Karpas-422 (cell line): ENCODE measurements at regions not wholly inside any gene's neighbourhood (a gene's known extent, or its start where the extent isn't known, plus 50 kb on each side); places are given as distances from the start of the nearest gene placed in this dataset.
"Not testable (repeated sequence)": the region's sequence is repeated elsewhere in the genome, so short reads cannot be mapped to it uniquely, and the experiment has no call there.

Experiments
- DNase-seq: peaks from one replicate; pipeline ENCODE4 v3.0.0-alpha.2; 2015
- H2AFZ ChIP-seq: fragments of 200-600 bp; sonication (generic); 2 replicates; pipeline ENCODE4 v1.6.1; 2014; ENCODE audit warnings: antibody characterized with exemption, low read length, mixed read lengths
- H3K27ac ChIP-seq: fragments of 200-600 bp; sonication (generic); 2 replicates; pipeline ENCODE4 v1.5.1; 2014; ENCODE audit warnings: mild to moderate bottlenecking, low read length, moderate library complexity
- H3K27me3 ChIP-seq: fragments of 200-600 bp; sonication (generic); 2 replicates; pipeline ENCODE4 v1.6.1; 2014; ENCODE audit warnings: low read length, mixed read lengths
- H3K36me3 ChIP-seq: fragments of 200-600 bp; sonication (generic); 2 replicates; pipeline ENCODE4 v1.6.1; 2014; ENCODE audit warnings: low read length, mixed read lengths; ENCODE audit not compliant: insufficient read depth
- H3K4me1 ChIP-seq: fragments of 200-600 bp; sonication (generic); 2 replicates; pipeline ENCODE4 v1.6.1; 2014; ENCODE audit warnings: mild to moderate bottlenecking, low read length, mixed read lengths
- H3K4me2 ChIP-seq: fragments of 200-600 bp; sonication (generic); 2 replicates; pipeline ENCODE4 v1.6.1; 2014; ENCODE audit warnings: low read length, low read depth, mild to moderate bottlenecking; ENCODE audit not compliant: poor library complexity, severe bottlenecking
- H3K4me3 ChIP-seq: fragments of 200-600 bp; sonication (generic); 2 replicates; pipeline ENCODE4 v1.5.1; 2014; ENCODE audit warnings: mild to moderate bottlenecking, antibody characterized with exemption, low read length, mixed read lengths
- H3K79me2 ChIP-seq: fragments of 200-600 bp; sonication (generic); 2 replicates; pipeline ENCODE4 v1.6.1; 2014; ENCODE audit warnings: mild to moderate bottlenecking, low read length, mixed read lengths
- H3K9ac ChIP-seq: fragments of 200-600 bp; sonication (generic); 2 replicates; pipeline ENCODE4 v1.6.0; 2014; ENCODE audit warnings: low read length
- H3K9me2 ChIP-seq: fragments of 200-600 bp; sonication (generic), shearing (Covaris generic); replicated peaks from 2 replicates; pipeline ENCODE4 v1.6.0; 2014; ENCODE audit warnings: mild to moderate bottlenecking, low read length, moderate library complexity; ENCODE audit not compliant: insufficient read depth
- H3K9me3 ChIP-seq: fragments of 300-700, 200-600 bp; sonication (generic); 2 replicates; pipeline ENCODE4 v1.6.1; 2014; ENCODE audit warnings: low read length, mixed read lengths
- H4K20me1 ChIP-seq: fragments of 200-600 bp; sonication (generic); 2 replicates; pipeline ENCODE4 v1.6.1; 2014; ENCODE audit warnings: mild to moderate bottlenecking, antibody characterized with exemption, low read length, low read depth; ENCODE audit not compliant: insufficient read depth

- no peaks in the 10 kb centered on the region for H3K4me1 ChIP-seq
- no peaks in the 10 kb centered on the region; the same call in 1 of the 2 replicates for H3K9me3 ChIP-seq
- no peak overlapping the region for H3K9ac ChIP-seq
- H3K36me3 ChIP-seq: no peaks in the 10 kb centered on the region
- no peak for DNase-seq
- no peak overlapping the region for H3K4me3 ChIP-seq
- H2AFZ ChIP-seq: no peak overlapping the region
- H3K27me3 ChIP-seq: no peaks in the 10 kb centered on the region
- peaks cover 5% of the 10 kb centered on the region; the same call in 1 of the 2 replicates for H3K9me2 ChIP-seq
- no peaks in the 10 kb centered on the region for H4K20me1 ChIP-seq
- no peak overlapping the region for H3K4me2 ChIP-seq
- no peak overlapping the region for H3K27ac ChIP-seq
- no peaks in the 10 kb centered on the region for H3K79me2 ChIP-seq
Observed at GRCh38 chr3:161689584-161690298, 193.1 kb downstream of the OTOL1 start.

GRCh38 chr3:161690299-161690620, 193.7 kb downstream of the OTOL1 start:
- no peak overlapping the region for H3K4me2 ChIP-seq
- no peak overlapping the region for H3K27ac ChIP-seq
- DNase-seq: no peak
- no peak overlapping the region for H3K4me3 ChIP-seq
- no peaks in the 10 kb centered on the region for H3K79me2 ChIP-seq
- H3K9ac ChIP-seq: no peak overlapping the region
- no peaks in the 10 kb centered on the region for H3K27me3 ChIP-seq
- H3K4me1 ChIP-seq: no peaks in the 10 kb centered on the region
- H3K9me2 ChIP-seq: no peaks in the 10 kb centered on the region; the same call in 1 of the 2 replicates
- no peaks in the 10 kb centered on the region for H4K20me1 ChIP-seq
- H2AFZ ChIP-seq: no peak overlapping the region
- no peaks in the 10 kb centered on the region for H3K9me3 ChIP-seq
- no peaks in the 10 kb centered on the region for H3K36me3 ChIP-seq

- H3K4me2 ChIP-seq: no peak overlapping the region
- H3K4me3 ChIP-seq: no peak overlapping the region
- H3K27ac ChIP-seq: no peak overlapping the region
- no peaks in the 10 kb centered on the region for H3K79me2 ChIP-seq
- H3K4me1 ChIP-seq: no peaks in the 10 kb centered on the region
- no peaks in the 10 kb centered on the region for H4K20me1 ChIP-seq
- DNase-seq: no peak
- H3K27me3 ChIP-seq: no peaks in the 10 kb centered on the region
- H3K36me3 ChIP-seq: no peaks in the 10 kb centered on the region
- no peak overlapping the region for H3K9ac ChIP-seq
- H3K9me2 ChIP-seq: no peaks in the 10 kb centered on the region; the same call in 1 of the 2 replicates
- no peaks in the 10 kb centered on the region for H3K9me3 ChIP-seq
- no peak overlapping the region for H2AFZ ChIP-seq
Observed at GRCh38 chr3:161691677-161692076, 195.1 kb downstream of the OTOL1 start.

- no peaks in the 10 kb centered on the region; the same call in 1 of the 2 replicates for H3K9me2 ChIP-seq
- no peaks in the 10 kb centered on the region for H3K27me3 ChIP-seq
- H3K36me3 ChIP-seq: no peaks in the 10 kb centered on the region
- no peak overlapping the region for H3K9ac ChIP-seq
- DNase-seq: no peak
- H3K4me1 ChIP-seq: no peaks in the 10 kb centered on the region
- no peaks in the 10 kb centered on the region for H3K79me2 ChIP-seq
- H3K9me3 ChIP-seq: no peaks in the 10 kb centered on the region; the same call in none of the 2 replicates
- no peak overlapping the region for H3K4me2 ChIP-seq
- H3K4me3 ChIP-seq: no peak overlapping the region
- H3K27ac ChIP-seq: no peak overlapping the region
- no peak overlapping the region for H2AFZ ChIP-seq
- no peaks in the 10 kb centered on the region for H4K20me1 ChIP-seq
Observed at GRCh38 chr3:161694682-161695564, 198.3 kb downstream of the OTOL1 start.

GRCh38 chr3:161695811-161696210, 199.2 kb downstream of the OTOL1 start:
- Histone ChIP-seq H3K4me1 (no peaks in the 10 kb centered on the region), H3K9me2 (no peaks in the 10 kb centered on the region; the same call in 1 of the 2 replicates), H3K9me3 (no peaks in the 10 kb centered on the region; the same call in none of the 2 replicates), H3K27ac (no peak overlapping the region), H3K27me3 (no peaks in the 10 kb centered on the region), H3K36me3 (no peaks in the 10 kb centered on the region), H3K4me3 (no peak overlapping the region), H2AFZ (no peak overlapping the region), H4K20me1 (no peaks in the 10 kb centered on the region), H3K79me2 (no peaks in the 10 kb centered on the region), H3K9ac (no peak overlapping the region), H3K4me2 (no peak overlapping the region)
- DNase-seq: no peak

- Histone ChIP-seq H2AFZ (no peak overlapping the region), H3K79me2 (no peaks in the 10 kb centered on the region), H3K9ac (no peak overlapping the region), H3K27ac (no peak overlapping the region), H3K36me3 (no peaks in the 10 kb centered on the region), H3K4me1 (no peaks in the 10 kb centered on the region), H3K4me3 (no peak overlapping the region), H3K4me2 (no peak overlapping the region), H3K9me2 (no peaks in the 10 kb centered on the region), H4K20me1 (no peaks in the 10 kb centered on the region), H3K27me3 (no peaks in the 10 kb centered on the region), H3K9me3 (no peaks in the 10 kb centered on the region; the same call in none of the 2 replicates)
- DNase-seq: no peak
Observed at GRCh38 chr3:161700998-161701397, 204.4 kb downstream of the OTOL1 start.

- H3K36me3 ChIP-seq, DNase-seq, H2AFZ ChIP-seq, H3K79me2 ChIP-seq, H3K27me3 ChIP-seq, H3K9me3 ChIP-seq, H3K9ac ChIP-seq, H3K27ac ChIP-seq, H3K4me1 ChIP-seq, H3K4me2 ChIP-seq, H3K9me2 ChIP-seq, H3K4me3 ChIP-seq, H4K20me1 ChIP-seq: not testable (repeated sequence)
Observed at GRCh38 chr3:161707253-161707652, 210.6 kb downstream of the OTOL1 start.

GRCh38 chr3:161713731-161714130, 217.1 kb downstream of the OTOL1 start:
- Histone ChIP-seq H3K4me2 (no peak overlapping the region), H3K4me3 (no peak overlapping the region), H3K79me2 (no peaks in the 10 kb centered on the region), H3K36me3 (no peaks in the 10 kb centered on the region), H3K27me3 (no peaks in the 10 kb centered on the region), H4K20me1 (no peaks in the 10 kb centered on the region), H3K4me1 (no peaks in the 10 kb centered on the region), H2AFZ (no peak overlapping the region), H3K9me3 (no peaks in the 10 kb centered on the region), H3K9ac (no peak overlapping the region), H3K27ac (no peak overlapping the region), H3K9me2 (no peaks in the 10 kb centered on the region)
- no peak for DNase-seq
